GM12878 (cell line): ENCODE measurements at regions not wholly inside any gene's neighbourhood (a gene's known extent, or its start where the extent isn't known, plus 50 kb on each side); places are given as distances from the start of the nearest gene placed in this dataset.

Experiments
- ATF2 ChIP-seq: IDR thresholded peaks from 2 replicates; pipeline ENCODE4 v1.6.1; 2012; ENCODE audit warnings: low read length, inconsistent platforms
- CHD2 ChIP-seq: IDR thresholded peaks from 2 replicates; pipeline ENCODE4 v1.6.1; 2011; ENCODE audit warnings: low read depth, low read length, improper control_type of control experiment, borderline replicate concordance
- E2F8 ChIP-seq: fragments of 450-650 bp; IDR thresholded peaks from 2 replicates; pipeline ENCODE4 v1.6.1; 2018; ENCODE audit warnings: mild to moderate bottlenecking, low read depth, moderate library complexity; ENCODE audit not compliant: partially characterized antibody
- EP300 ChIP-seq, 2 experiments: fragments of 150-350 bp in 1 of 2; IDR thresholded peaks; 2 replicates each; pipeline ENCODE4 v1.6.1; 2011 to 2012; ENCODE audit warnings: low read depth in 2 of 2, low read length in 2 of 2, borderline replicate concordance in 1 of 2, improper control_type of control experiment in 1 of 2, inconsistent platforms in 1 of 2; ENCODE audit not compliant: control insufficient read depth in 1 of 2
- GABPA ChIP-seq: IDR thresholded peaks from 2 replicates; pipeline ENCODE4 v1.6.1; 2014; ENCODE audit warnings: antibody characterized with exemption, low read depth, mild to moderate bottlenecking, inconsistent platforms
- HDAC6 ChIP-seq: fragments of 200-600 bp; sonication (generic); IDR thresholded peaks from one replicate; pipeline ENCODE4 v1.8.0; 2017; ENCODE audit warnings: antibody characterized with exemption; ENCODE audit not compliant: unreplicated experiment
- MLLT1 ChIP-seq: fragments of 450-650 bp; IDR thresholded peaks from 2 replicates; pipeline ENCODE4 v1.6.1; 2016; ENCODE audit warnings: mild to moderate bottlenecking
- POU2F2 ChIP-seq: IDR thresholded peaks from 3 replicates; pipeline ENCODE4 v1.6.1; 2011; ENCODE audit warnings: low read depth, mild to moderate bottlenecking, low read length, borderline replicate concordance
- RUNX3 ChIP-seq: IDR thresholded peaks from 2 replicates; pipeline ENCODE4 v1.6.1; 2012; ENCODE audit warnings: low read length, inconsistent platforms
- ZNF274 ChIP-seq: IDR thresholded peaks from one replicate; pipeline ENCODE4 v1.8.0; 2011; ENCODE audit not compliant: insufficient read length, insufficient read depth

- TF ChIP-seq MLLT1 (no peak), RUNX3 (peak; percentile 44; the same call in 1 of the 2 replicates), CHD2 (no peak), ZNF274 (no peak), HDAC6 (no peak), GABPA (no peak), E2F8 (no peak), ATF2 (no peak), POU2F2 (no peak), EP300 (IDR thresholded peaks at IDR 0.05; ENCODE audit: borderline replicate concordance in 1 of 2, control insufficient read depth in 1 of 2, low read depth in 2 of 2, low read length in 2 of 2) (no peak)
Measured at GRCh38 chr2:177058747-177059146, 153.8 kb upstream of the HNRNPA3 start (continued).
